NCI-H2029 treated with DMSO at 0.1 percent for 48 hours (cell line): ENCODE measurements at regions not wholly inside any gene's neighbourhood (a gene's known extent, or its start where the extent isn't known, plus 50 kb on each side); places are given as distances from the start of the nearest gene placed in this dataset.

Experiments used
- DNase-seq: peaks from one replicate; lab custom pipeline; 2025; lab: John Stamatoyannopoulos, UW

DNA sequence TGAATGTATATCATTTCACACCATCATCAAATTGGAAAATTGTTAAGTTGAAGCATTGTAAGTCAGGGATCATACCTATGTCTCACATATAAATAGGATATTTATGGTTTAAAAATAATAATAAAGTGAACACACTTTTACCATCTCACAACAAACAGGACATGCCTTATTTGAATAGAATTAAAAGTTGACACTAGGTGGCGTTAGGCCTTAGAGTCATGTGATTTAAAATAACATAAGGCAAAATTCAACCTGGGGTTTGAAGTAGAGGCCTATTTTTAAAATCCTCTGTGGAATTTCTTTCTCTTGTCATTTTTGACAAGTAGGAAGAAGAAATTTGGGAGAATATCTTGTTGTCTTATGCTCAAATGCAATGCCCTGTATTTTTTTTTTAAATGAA, 184.7 kb upstream of the PCDH15 start:
- DNase-seq, result no peak

DNA sequence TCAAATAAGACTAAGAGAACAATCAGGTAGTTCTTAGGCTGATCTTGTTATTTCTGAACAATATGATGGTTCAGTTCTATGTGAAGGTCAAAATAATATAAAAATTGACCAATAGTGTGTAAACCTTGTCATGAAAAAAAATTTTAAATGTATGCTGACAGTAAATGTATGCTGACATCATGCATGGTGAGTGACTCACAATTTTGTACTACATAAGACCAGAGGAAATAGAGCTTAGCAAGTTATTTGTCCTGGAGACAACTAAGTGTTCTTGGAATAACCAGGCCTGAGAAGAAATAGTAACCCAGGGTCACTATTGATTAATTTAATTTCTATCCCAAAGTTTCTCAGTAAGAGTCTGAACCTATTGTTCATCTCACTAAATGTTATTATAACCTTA, 182.2 kb upstream of the PCDH15 start:
- DNase-seq, result no peak

DNA sequence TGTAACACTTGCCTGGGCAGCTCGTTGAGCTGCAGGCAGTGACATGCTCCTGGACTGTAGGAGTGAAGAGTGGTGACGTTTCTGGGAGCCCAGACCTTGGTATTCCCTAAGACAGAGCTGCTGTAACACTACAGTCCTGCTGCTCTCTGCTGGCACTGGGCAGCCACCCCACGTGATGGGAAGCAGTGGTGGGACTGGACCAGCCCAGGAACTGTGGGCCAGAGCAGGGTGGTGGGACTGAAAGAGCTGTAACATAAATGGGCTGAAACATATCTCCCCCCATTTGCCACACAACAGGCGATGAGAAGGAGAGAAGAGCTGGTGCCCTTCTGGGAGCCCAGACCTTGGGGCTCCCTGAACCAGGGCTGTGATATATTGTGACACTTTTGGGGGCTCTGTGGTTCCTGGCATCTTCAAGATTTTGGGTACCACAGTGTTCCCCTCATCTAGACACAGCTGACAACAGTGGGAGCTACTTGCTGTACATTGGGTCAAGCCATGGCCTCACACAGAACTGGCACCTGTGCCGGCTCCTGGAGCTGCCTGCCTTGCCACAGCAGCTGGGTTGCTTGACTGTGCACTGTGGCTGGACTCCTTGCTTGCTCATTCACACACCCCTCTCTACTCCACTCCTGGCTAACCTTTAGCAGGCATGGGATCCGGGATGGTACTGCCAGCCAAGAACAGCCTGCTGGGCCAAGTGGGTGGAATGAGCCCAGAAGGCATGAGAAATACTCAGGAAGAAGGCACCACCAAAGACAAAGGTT, 161.3 kb upstream of the PCDH15 start:
- no peak for DNase-seq

DNA sequence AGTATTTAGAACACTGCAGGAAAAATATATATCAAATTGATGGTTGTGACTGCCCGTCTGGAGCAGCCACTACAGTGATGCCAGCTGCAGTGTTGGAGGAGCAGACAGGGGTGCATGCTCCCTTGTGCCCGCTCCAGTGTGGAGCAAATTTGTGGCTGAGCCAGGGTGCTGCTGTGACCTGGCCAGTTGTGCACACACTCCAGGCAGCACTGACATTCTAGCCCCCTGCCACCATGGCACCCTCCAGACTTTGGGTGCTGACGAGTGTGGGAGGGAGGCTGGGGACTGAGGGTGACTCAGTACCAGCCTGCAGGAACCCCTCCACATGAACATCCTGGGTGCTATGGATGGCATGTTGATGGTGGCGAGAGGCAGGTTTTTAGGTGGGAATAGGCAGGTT, 160.0 kb upstream of the PCDH15 start:
- no peak for DNase-seq

DNA sequence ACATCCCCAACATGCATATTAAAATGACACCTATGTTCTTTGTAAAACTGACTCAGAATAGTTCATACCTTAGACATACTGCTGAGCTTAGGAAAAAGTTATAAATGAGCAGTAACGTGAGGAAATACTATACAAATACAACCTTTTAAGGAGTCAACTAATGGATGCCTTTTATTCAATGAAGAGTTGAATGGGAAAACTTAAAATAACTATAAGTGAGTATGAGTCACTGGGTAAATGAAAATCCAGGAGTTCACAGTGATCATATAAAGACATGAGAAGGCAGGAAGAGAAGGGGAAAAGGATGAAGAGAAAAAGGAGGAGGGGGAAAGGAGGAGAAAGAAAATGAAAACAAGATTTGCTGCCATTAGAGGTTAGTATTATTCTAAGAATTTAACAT, 157.8 kb upstream of the PCDH15 start:
- DNase-seq, result no peak

DNA sequence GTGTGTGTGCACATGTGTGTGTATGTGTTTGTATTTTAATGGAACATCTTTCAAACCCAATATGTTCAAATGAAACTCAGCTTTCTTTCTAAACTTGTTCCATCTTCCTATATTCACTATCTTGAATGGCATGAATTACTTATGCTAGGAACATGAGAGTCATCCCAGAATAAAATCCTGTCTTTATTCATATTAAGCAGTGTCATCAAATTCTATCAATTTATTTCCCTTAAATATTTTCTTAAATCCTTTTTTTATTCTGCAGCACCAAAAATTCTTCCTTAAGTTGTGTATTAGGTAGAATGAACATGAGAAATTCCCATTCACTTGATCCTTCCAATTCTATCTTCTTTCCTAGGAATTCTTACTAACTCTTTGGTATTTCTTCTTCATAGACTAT, 146.6 kb upstream of the PCDH15 start:
- DNase-seq, result no peak

DNA sequence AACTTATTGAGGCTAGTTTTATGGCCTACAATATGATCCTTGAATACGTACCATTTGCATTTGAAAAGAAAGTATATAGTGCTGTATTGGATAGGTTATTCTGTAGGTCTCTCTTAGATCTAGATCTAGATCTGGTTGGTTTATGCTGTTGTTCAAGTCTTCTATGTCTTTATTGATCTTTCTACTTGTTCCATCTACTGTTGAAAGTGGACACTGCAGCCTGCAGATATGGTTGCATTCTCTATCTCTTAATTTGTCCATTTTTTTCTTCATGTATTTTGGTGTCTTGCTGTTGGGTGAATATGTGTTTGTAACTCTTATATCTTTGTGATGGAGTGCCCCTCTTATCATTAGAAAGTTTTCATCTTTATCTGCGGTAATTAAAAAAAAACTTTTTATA, 139.4 kb upstream of the PCDH15 start:
- DNase-seq, result no peak

DNA sequence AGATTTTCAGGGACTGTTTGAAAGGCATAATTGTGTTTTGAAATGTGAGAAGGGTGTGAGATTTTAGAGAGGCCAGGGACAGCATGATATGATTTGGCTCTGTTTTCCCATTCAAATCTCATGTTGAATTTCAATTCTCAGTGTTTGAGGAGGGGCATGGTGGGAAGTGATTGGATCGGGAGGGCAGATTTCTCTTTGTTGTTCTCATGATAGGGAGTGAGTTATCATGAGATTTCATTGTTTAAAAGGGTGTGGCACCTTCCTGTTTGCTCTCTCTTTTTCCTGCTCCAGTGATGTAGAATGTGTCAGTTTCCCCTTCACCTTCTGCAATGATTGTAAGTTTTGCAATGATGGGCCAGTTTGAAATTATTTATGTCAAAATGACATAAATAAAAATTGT, 113.0 kb upstream of the PCDH15 start:
- no peak for DNase-seq

DNA sequence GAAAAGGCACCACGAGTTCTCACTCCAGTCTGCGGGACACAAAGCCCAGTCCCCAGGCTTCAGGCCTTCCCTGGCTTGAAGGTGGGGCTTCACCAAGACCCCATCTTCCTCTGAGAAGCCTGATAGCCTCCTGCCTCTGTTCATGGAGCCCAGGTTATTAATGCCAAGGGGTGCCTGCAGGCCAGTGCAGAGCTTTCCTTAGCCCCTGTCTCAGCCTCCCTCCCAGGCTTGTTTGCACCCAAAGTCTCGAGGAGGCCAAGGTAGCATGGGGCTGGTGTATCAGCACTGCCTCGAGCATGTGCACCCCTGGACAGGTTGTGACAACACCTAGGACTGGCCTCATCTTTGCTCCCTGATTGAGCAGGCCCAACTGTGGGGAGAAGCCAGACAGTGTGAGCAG, 108.1 kb upstream of the PCDH15 start:
- DNase-seq, result no peak

DNA sequence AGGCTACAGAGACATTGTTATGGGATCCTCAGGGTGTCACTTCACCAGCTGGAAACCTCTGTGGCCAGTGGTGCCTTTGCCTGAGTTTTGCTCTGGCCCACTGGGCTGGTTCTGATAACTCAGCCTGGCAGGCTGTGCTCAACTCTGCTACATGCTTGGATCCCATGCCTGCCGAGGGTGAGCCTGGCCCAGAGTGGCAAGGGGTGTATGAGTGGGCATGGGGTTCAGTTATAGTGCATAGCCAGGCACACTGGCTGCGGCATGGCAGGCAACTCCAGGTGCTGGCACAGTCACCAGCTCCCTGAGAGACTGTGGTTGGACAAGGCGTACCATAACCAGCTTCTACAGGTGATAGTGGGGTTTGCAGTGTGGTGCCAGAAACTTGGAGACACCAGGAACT, 107.0 kb upstream of the PCDH15 start:
- no peak for DNase-seq

DNA sequence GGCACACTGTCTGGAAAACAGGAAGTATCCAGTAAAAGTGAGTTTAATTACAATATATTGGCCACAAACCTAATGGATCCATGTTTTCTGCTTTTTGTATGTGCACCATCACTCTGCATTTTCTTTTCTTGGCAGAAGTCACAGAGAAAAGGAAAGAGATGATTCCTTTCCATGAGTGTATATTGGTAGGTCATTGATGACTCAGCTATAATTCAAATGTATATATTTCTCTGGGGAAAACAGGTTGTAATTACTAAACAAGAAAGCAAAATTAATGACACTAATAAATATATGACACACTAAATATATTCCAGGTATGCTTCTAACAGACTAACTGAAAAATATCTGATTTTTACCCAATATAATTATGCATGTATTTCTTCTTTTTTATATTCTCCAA, 105.9 kb upstream of the PCDH15 start:
- DNase-seq, result no peak

DNA sequence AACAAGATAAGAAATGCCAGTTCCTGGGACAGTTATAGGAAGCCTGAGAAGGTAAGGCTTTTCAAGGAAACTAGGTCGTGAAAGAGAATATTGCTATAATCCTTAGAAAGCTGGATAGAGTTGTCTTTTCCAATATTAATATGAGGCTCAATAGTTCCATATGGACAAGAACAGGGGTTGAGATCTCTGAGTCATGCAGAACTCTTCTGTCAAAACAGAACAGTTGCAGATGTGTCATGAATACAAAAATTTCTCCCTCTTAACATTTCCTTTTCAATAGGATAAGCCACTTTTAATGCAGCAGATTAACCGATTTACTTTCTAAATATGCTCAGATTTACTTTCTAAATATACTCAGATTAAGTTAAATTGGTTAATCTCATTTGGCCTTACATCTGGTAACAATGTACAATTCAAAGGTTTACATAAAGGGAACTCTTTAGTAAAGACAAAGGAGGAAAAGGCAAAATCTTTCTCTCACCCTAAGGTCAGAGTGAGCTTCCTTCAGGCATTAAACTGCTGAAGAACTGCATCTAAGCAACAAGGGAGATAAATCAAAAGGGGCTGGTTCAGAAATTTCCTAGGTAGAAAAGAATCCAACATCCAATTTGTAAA, 104.7 kb upstream of the PCDH15 start:
- no peak for DNase-seq

DNA sequence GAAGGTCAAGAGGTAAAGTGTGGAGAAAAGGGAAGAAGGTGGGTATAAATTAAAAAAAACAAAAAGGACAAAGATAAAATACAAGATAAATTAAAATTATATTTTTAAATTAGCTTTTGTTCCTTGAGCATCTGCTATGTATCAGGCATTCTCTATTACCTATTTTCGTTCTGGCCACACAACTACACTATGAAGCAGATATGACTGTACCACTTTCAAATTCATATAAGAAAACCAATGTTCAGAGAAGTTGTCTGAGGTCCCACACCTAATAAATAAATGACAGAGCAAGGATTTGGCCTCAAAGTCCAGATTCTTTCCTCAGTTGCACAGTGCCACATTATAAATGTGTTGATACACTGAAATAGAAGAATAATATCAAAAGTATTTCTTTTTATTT, 103.8 kb upstream of the PCDH15 start:
- no peak for DNase-seq

DNA sequence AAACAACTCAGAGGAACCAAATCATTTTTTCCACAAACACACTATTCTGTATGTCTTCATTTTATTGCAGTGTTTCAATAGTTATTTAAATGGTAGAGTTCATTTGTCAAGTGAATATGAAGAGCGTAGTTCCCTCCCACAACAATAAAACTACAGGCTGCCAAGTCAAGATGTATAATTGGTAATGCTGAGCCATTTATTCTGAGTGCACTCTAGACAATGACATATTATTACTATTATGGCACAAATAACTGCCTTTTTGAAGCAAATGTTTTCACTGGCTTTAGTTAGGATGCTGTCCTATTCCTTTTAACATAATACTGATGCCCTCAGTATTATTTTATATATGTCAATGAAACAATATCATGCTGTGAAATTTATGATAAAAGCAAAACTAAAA, 102.7 kb upstream of the PCDH15 start:
- no peak for DNase-seq

DNA sequence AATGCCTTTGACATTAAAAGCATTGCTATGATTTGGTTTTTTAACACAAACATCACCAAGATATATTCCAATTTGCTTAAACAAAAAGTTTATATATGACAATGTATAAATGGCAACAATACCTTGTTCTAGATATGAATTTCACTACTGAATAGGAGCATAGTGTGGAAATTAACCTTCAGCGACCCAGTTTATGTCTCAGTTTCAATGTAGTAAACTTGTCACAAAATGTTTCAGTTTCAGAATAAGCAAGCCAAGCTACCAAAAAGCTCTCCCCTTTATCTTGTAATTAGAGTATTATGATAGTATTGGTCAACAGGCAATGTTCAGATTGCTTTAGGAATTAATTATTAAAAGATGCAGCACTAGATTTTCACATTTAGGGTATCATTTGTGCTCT, 99.6 kb upstream of the PCDH15 start:
- DNase-seq, result no peak

DNA sequence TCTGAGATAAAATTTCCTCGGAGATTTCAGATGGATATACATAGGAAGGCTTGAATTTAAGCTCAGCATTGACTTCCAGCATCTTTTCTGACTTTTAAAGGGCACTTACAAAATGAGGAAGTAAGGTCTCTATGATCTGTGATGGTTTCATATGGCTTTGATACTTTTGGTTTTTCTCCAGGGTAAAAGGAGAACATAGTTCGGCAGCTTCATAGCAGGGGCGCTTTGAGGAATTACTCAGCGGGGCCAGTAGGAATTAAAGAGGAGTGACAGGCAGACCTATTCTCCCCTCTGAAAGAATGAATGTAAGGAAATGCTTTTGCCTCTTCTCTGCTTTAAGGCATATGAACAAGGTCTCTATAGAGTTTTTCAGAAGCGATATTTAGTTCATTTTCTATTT, 80.0 kb upstream of the PCDH15 start:
- DNase-seq, result no peak

DNA sequence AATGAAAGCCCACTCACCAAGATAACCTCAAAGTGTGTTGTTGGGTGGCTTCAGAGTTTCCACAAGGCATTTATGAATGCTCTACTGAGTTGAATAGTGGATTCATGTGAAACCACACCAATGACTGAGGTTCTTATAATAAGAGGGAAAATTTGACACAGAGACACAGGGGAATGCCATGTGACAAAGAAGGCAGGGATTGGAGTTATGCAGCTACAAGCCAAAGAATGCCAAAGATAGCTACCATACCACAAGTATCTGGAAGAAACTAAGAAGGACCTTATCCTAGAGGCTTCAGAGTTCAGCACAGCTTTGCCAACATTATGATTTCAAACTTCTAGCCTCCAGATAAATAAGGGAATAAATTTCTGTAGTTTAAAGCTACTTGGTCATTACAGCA, 68.0 kb upstream of the PCDH15 start:
- DNase-seq, result no peak

DNA sequence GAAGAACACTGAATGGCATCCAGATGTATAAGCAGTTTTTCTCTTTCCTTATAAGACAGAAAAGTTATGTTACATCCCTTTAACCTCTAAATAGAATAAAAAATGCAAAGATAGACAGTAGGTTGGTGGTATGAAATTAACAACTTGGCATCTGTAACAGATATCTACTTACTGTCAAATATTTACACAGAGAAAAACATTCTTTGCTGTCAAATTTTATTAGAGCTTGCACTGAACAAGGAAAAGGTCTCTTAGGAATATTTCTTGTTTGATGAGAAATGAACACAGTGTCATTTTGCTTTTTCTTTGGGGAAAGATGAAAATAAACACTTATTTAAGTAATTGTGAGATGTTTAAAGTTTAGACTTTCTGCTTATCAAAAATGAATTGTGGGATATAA, 65.6 kb upstream of the PCDH15 start:
- DNase-seq, result no peak

DNA sequence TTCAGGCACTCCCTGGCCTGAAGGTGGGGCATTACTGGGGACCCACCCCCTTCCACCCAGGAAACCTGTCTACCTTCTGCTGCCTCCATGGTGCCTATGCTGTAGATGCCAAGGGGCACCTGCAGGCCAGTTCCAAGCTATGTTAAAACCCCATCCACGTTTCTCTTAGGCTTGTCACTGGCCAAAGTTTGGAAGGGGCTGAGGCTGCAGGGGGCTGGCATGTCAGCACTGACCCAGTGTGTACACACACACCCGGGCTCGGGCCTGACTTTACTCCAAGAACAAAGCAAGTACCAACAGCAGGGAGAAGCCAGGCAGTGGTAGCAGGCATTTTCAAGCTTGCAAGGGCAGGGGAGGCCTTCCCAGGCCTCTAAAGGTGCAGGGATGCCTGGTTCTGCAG, 53.8 kb upstream of the PCDH15 start:
- no peak for DNase-seq

DNA sequence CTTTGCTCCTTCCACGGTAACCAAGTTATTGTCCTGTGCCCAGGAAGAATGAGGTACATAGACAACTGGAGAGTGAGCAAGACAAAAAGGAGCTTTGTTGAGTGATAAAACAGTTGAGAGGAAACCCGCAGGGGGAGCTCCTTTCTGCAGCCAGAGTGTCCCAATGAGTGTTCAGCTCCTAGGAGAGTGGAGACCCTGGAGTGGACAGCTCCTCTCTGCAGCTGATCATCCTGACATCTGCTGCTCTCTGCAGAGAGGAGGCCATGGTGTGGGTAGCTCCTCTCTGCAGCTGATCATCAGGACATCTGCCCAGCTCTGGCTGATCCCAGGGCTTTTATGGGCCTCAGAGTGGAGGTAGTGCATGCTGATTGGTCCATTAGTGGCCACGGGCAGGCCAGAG, 53.4 kb upstream of the PCDH15 start:
- DNase-seq, result no peak

DNA sequence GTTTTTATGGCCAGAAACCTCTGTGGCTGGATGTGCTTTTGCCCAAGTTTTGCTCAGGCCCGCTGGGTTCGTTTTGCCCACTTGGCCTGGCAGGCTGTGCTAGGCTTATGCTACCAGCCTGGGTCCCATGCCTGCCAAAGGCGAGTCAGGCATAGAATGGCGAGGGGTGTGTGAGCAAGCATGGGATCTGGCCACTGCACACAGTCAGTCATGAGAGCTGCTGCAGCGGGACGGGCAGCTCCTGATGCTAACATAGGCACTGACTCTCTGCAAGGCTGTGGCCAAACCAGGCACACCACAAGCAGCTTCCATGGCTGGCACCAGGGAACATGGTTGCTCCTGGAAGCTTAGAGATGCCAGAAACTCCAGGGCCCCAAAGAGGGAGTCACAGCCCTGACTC, 52.9 kb upstream of the PCDH15 start:
- no peak for DNase-seq
